Activated T-helper 1 cell treated with anti-CD3 and anti-CD28 coated beads, Interleukin-12 subunit alpha, Interleukin-12 subunit beta, Interleukin-2, Interleukin-4 antibody, amounts not matched to agents 30 ng/mL and 10 ng/mL and 1 ng/mL, durations not matched to agents 14 hours and 24 hours and 36 hours (primary cell): ENCODE measurements at regions not wholly inside any gene's neighbourhood (a gene's known extent, or its start where the extent isn't known, plus 50 kb on each side); places are given as distances from the start of the nearest gene placed in this dataset.

Source experiments
- DNase-seq: peaks from one replicate; pipeline ENCODE4 v3.0.0; 2021; ENCODE audit warnings: low spot score
- H3K27ac Mint-ChIP-seq: one replicate; pipeline ENCODE4 v1.8.0; 2021; ENCODE audit warnings: mild to moderate bottlenecking, mixed read lengths
- H3K27me3 Mint-ChIP-seq: one replicate; pipeline ENCODE4 v1.8.0; 2022; ENCODE audit warnings: mild to moderate bottlenecking, moderate library complexity, mixed read lengths; ENCODE audit not compliant: insufficient read depth
- H3K36me3 Mint-ChIP-seq: one replicate; pipeline ENCODE4 v1.8.0; 2021; ENCODE audit warnings: low read depth, mixed read lengths
- H3K4me1 Mint-ChIP-seq: one replicate; pipeline ENCODE4 v1.8.0; 2021; ENCODE audit warnings: low read depth, mixed read lengths
- H3K4me3 Mint-ChIP-seq: one replicate; pipeline ENCODE4 v1.8.0; 2021; ENCODE audit warnings: mild to moderate bottlenecking, moderate library complexity, mixed read lengths
- H3K9me3 Mint-ChIP-seq: one replicate; pipeline ENCODE4 v1.8.0; 2021; ENCODE audit warnings: mixed read lengths
- intact Hi-C: fragments of 100-400 bp; cut with micrococcal nuclease; formaldehyde crosslinking; loops from one replicate; pipeline ENCODE4 v1.15.1; 2024

- H3K9me3 Mint-ChIP-seq = peaks cover 4% of the 10 kb centered on the region
- no peaks in the 10 kb centered on the region for H3K36me3 Mint-ChIP-seq
- intact Hi-C loops = no loop called here
These were observed 170.7 kb downstream of the THBS2 start for GRCh38 chr6:169082817-169083507.

GRCh38 chr6:169082093-169082492 is 171.6 kb downstream of the THBS2 start:
- intact Hi-C loops = no loop called here
- no peak overlapping the region for H3K27ac Mint-ChIP-seq
- no peak for DNase-seq
- peaks cover 4% of the 10 kb centered on the region for H3K9me3 Mint-ChIP-seq
- no peak overlapping the region for H3K4me3 Mint-ChIP-seq
- no peaks in the 10 kb centered on the region for H3K36me3 Mint-ChIP-seq
- H3K27me3 Mint-ChIP-seq = no peaks in the 10 kb centered on the region
- no peaks in the 10 kb centered on the region for H3K4me1 Mint-ChIP-seq

More at GRCh38 chr6:169082817-169083507, 170.7 kb downstream of the THBS2 start:
- no peak overlapping the region for H3K4me3 Mint-ChIP-seq
- DNase-seq = no peak
- no peak overlapping the region for H3K27ac Mint-ChIP-seq
- no peaks in the 10 kb centered on the region for H3K4me1 Mint-ChIP-seq
- no peaks in the 10 kb centered on the region for H3K27me3 Mint-ChIP-seq

DNA sequence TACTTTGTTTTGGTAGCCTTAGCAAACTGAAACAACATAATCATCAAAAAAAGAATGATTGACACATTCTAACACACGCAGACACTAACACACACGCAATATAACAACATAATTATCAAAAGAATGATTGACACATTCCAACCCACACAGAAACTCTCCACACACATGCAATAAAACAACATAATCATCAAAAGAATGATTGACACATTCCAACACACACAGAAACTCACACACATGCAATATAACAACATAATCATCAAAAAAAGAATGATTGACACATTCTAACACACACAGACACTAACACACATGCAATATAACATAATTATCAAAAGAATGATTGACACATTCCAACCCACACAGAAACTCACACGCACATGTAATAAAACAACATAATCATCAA is 172.4 kb downstream of the THBS2 start:
- intact Hi-C loops = no loop called here
- Mint-ChIP-seq H3K27me3 (no peaks in the 10 kb centered on the region), H3K27ac (no peak overlapping the region)

DNA sequence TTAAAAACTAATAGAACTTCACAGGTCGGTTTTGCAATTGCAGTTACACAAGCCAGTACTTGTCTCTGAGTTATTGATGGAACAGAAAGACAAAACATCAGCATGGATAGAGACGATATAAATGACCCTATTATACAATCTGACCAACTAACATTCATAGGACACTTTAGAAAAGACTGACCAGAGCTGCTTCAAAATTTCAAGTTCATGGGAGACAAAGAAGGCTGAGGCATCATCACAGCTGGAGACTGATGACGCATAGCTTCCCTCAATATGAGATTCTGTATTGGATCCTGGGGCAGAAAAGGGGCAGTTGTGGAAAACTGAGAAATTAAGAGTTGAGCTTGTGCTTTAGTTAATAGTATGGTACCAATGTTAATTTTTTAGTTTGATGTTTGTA is 174.0 kb downstream of the THBS2 start:
- Mint-ChIP-seq H3K9me3 (no peaks in the 10 kb centered on the region), H3K27ac (no peak overlapping the region)

More for the DNA sequence above, 172.4 kb downstream of the THBS2 start:
- Mint-ChIP-seq H3K4me3 (no peak overlapping the region), H3K9me3 (peaks cover 4% of the 10 kb centered on the region), H3K4me1 (no peaks in the 10 kb centered on the region), H3K36me3 (no peaks in the 10 kb centered on the region)
- no peak for DNase-seq

GRCh38 chr6:169078399-169079145 is 175.1 kb downstream of the THBS2 start:
- H3K27me3 Mint-ChIP-seq = no peaks in the 10 kb centered on the region
- H3K4me1 Mint-ChIP-seq = no peaks in the 10 kb centered on the region
- no peak for DNase-seq
- H3K4me3 Mint-ChIP-seq = no peak overlapping the region
- intact Hi-C loops = no loop called here
- H3K27ac Mint-ChIP-seq = no peak overlapping the region
- no peaks in the 10 kb centered on the region for H3K9me3 Mint-ChIP-seq
- no peaks in the 10 kb centered on the region for H3K36me3 Mint-ChIP-seq

More for the DNA sequence above, 174.0 kb downstream of the THBS2 start:
- DNase-seq = no peak
- H3K36me3 Mint-ChIP-seq = no peaks in the 10 kb centered on the region
- H3K27me3 Mint-ChIP-seq = no peaks in the 10 kb centered on the region
- H3K4me3 Mint-ChIP-seq = no peak overlapping the region
- intact Hi-C loops = no loop called here
- H3K4me1 Mint-ChIP-seq = no peaks in the 10 kb centered on the region

- DNase-seq = no peak
- Mint-ChIP-seq H3K9me3 (no peaks in the 10 kb centered on the region), H3K4me3 (no peak overlapping the region), H3K4me1 (no peaks in the 10 kb centered on the region), H3K36me3 (no peaks in the 10 kb centered on the region), H3K27ac (no peak overlapping the region), H3K27me3 (no peaks in the 10 kb centered on the region)
- intact Hi-C loops = no loop called here
These were observed 177.6 kb downstream of the THBS2 start for GRCh38 chr6:169075915-169076654.

DNA sequence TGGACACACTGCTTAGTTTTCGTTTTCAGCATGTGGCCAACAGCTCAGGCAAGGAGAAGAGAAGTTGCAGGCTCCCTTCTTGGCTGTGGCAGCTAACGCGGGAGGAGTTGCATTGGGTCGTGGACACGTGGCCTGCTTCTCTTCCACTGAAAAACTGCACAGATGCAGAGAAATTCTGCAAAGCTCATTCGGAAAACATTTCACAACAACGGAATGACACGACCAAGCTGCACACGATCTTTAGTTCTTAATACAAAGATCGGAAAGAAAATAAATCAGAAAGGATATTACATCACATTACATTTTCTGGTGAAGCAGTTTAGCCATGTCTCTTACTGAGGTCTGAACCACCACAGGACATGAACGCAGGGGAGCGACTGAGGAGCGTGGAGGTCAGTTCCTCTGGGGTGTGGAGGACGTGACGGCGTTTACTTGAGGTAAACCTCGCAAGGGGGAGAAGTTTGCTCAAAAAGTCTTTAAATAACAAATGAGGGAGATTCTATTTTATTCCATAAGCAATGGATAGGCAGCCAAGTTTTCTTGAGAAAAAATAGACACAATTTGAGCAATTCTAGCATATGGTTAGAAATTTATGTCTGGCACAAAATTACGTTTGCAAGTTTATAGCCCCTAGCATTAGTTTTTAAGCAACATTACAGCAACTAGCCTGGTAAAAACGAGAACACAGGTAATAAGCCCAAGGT is 178.3 kb downstream of the THBS2 start:
- Mint-ChIP-seq H3K27me3 (no peaks in the 10 kb centered on the region), H3K27ac (no peak overlapping the region), H3K9me3 (no peaks in the 10 kb centered on the region), H3K36me3 (no peaks in the 10 kb centered on the region), H3K4me1 (no peaks in the 10 kb centered on the region), H3K4me3 (no peak overlapping the region)
- no peak for DNase-seq
- intact Hi-C loops = no loop called here

DNA sequence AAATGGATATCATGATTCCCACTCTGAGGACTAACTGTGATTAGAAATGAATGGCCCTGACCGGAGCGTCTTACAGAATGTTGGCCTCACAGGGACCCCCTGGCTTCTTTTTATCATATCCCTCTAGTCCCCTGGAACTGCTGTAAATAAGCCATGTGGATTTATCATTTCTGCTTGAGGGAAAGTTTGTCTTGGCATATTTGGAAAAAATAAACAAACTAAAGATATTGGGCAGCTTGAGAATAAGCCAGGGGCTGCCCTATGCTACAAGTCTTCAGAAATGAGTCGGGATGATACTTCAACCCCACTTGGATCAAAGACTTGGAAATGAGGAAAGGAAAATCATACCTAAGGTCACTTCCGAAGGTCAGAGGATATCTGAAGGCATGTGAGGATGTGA is 179.1 kb downstream of the THBS2 start:
- intact Hi-C loops = no loop called here
- DNase-seq = no peak
- H3K27me3 Mint-ChIP-seq = no peaks in the 10 kb centered on the region

GRCh38 chr6:169073311-169073710 is 180.3 kb downstream of the THBS2 start:
- no peak for DNase-seq
- Mint-ChIP-seq H3K36me3 (no peaks in the 10 kb centered on the region), H3K4me3 (no peak overlapping the region), H3K9me3 (no peaks in the 10 kb centered on the region), H3K27ac (no peak overlapping the region), H3K4me1 (no peaks in the 10 kb centered on the region), H3K27me3 (no peaks in the 10 kb centered on the region)
- intact Hi-C loops = no loop called here

More for the DNA sequence above, 179.1 kb downstream of the THBS2 start:
- H3K36me3 Mint-ChIP-seq = no peaks in the 10 kb centered on the region
- H3K4me3 Mint-ChIP-seq = no peak overlapping the region
- no peak overlapping the region for H3K27ac Mint-ChIP-seq
- H3K9me3 Mint-ChIP-seq = no peaks in the 10 kb centered on the region
- H3K4me1 Mint-ChIP-seq = no peaks in the 10 kb centered on the region

GRCh38 chr6:169072127-169073042 is 181.3 kb downstream of the THBS2 start:
- Mint-ChIP-seq H3K36me3 (no peaks in the 10 kb centered on the region), H3K4me3 (no peak overlapping the region), H3K27me3 (no peaks in the 10 kb centered on the region), H3K9me3 (no peaks in the 10 kb centered on the region), H3K4me1 (no peaks in the 10 kb centered on the region), H3K27ac (no peak overlapping the region)
- no peak for DNase-seq
- intact Hi-C loops = no loop called here

DNA sequence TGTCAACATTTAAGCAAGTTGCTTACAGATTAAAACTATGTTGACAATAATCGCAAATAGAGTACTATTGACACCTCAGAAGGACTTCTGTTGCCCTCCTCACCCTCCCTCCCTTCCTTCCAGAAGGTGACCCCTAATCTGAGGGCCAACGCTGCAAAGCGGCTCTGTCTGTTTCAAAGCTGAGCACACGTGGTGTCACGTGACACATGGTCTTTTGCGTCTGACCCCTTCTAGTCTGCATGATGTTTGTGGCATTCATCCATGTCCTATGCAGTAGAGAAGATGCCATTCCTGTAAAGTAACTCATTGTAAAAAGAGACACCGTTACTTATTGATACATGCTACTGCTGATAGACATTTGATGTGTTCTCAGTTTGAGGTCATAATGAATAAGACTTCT is 182.3 kb downstream of the THBS2 start:
- no peaks in the 10 kb centered on the region for H3K9me3 Mint-ChIP-seq
- H3K27ac Mint-ChIP-seq = no peak overlapping the region
- H3K4me1 Mint-ChIP-seq = no peaks in the 10 kb centered on the region
- intact Hi-C loops = no loop called here
- DNase-seq = no peak
- no peaks in the 10 kb centered on the region for H3K27me3 Mint-ChIP-seq
- H3K36me3 Mint-ChIP-seq = no peaks in the 10 kb centered on the region
- no peak overlapping the region for H3K4me3 Mint-ChIP-seq
